Karpas-422 (cell line): ENCODE measurements at regions not wholly inside any gene's neighbourhood (a gene's known extent, or its start where the extent isn't known, plus 50 kb on each side); places are given as distances from the start of the nearest gene placed in this dataset.

Source experiments
- DNase-seq: peaks from one replicate; pipeline ENCODE4 v3.0.0-alpha.2; 2015
- H2AFZ ChIP-seq: fragments of 200-600 bp; sonication (generic); 2 replicates; pipeline ENCODE4 v1.6.1; 2014; ENCODE audit warnings: antibody characterized with exemption, low read length, mixed read lengths
- H3K27ac ChIP-seq: fragments of 200-600 bp; sonication (generic); 2 replicates; pipeline ENCODE4 v1.5.1; 2014; ENCODE audit warnings: mild to moderate bottlenecking, low read length, moderate library complexity
- H3K27me3 ChIP-seq: fragments of 200-600 bp; sonication (generic); 2 replicates; pipeline ENCODE4 v1.6.1; 2014; ENCODE audit warnings: low read length, mixed read lengths
- H3K36me3 ChIP-seq: fragments of 200-600 bp; sonication (generic); 2 replicates; pipeline ENCODE4 v1.6.1; 2014; ENCODE audit warnings: low read length, mixed read lengths; ENCODE audit not compliant: insufficient read depth
- H3K4me1 ChIP-seq: fragments of 200-600 bp; sonication (generic); 2 replicates; pipeline ENCODE4 v1.6.1; 2014; ENCODE audit warnings: mild to moderate bottlenecking, low read length, mixed read lengths
- H3K4me2 ChIP-seq: fragments of 200-600 bp; sonication (generic); 2 replicates; pipeline ENCODE4 v1.6.1; 2014; ENCODE audit warnings: low read length, low read depth, mild to moderate bottlenecking; ENCODE audit not compliant: poor library complexity, severe bottlenecking
- H3K4me3 ChIP-seq: fragments of 200-600 bp; sonication (generic); 2 replicates; pipeline ENCODE4 v1.5.1; 2014; ENCODE audit warnings: mild to moderate bottlenecking, antibody characterized with exemption, low read length, mixed read lengths
- H3K79me2 ChIP-seq: fragments of 200-600 bp; sonication (generic); 2 replicates; pipeline ENCODE4 v1.6.1; 2014; ENCODE audit warnings: mild to moderate bottlenecking, low read length, mixed read lengths
- H3K9ac ChIP-seq: fragments of 200-600 bp; sonication (generic); 2 replicates; pipeline ENCODE4 v1.6.0; 2014; ENCODE audit warnings: low read length
- H3K9me2 ChIP-seq: fragments of 200-600 bp; sonication (generic), shearing (Covaris generic); replicated peaks from 2 replicates; pipeline ENCODE4 v1.6.0; 2014; ENCODE audit warnings: mild to moderate bottlenecking, low read length, moderate library complexity; ENCODE audit not compliant: insufficient read depth
- H3K9me3 ChIP-seq: fragments of 300-700, 200-600 bp; sonication (generic); 2 replicates; pipeline ENCODE4 v1.6.1; 2014; ENCODE audit warnings: low read length, mixed read lengths
- H4K20me1 ChIP-seq: fragments of 200-600 bp; sonication (generic); 2 replicates; pipeline ENCODE4 v1.6.1; 2014; ENCODE audit warnings: mild to moderate bottlenecking, antibody characterized with exemption, low read length, low read depth; ENCODE audit not compliant: insufficient read depth

GRCh38 chr15:26166429-26166828, 303.3 kb upstream of the ATP10A start:
- H3K4me2 ChIP-seq, result no peak overlapping the region
- no peaks in the 10 kb centered on the region for H3K79me2 ChIP-seq
- no peaks in the 10 kb centered on the region for H4K20me1 ChIP-seq
- no peaks in the 10 kb centered on the region for H3K27me3 ChIP-seq
- H3K9me3 ChIP-seq, result peaks cover 38% of the 10 kb centered on the region
- no peaks in the 10 kb centered on the region for H3K4me1 ChIP-seq
- H2AFZ ChIP-seq, result no peak overlapping the region
- H3K9ac ChIP-seq, result no peak overlapping the region
- no peaks in the 10 kb centered on the region for H3K36me3 ChIP-seq
- H3K4me3 ChIP-seq, result no peak overlapping the region
- no peak overlapping the region for H3K27ac ChIP-seq
- H3K9me2 ChIP-seq, result no peaks in the 10 kb centered on the region
- DNase-seq, result no peak

- no peak overlapping the region for H3K27ac ChIP-seq
- no peak overlapping the region for H2AFZ ChIP-seq
- no peak overlapping the region for H3K4me3 ChIP-seq
- H3K9me3 ChIP-seq, result peaks cover 37% of the 10 kb centered on the region
- no peaks in the 10 kb centered on the region for H3K9me2 ChIP-seq
- no peaks in the 10 kb centered on the region for H4K20me1 ChIP-seq
- no peaks in the 10 kb centered on the region for H3K27me3 ChIP-seq
- H3K4me2 ChIP-seq, result no peak overlapping the region
- H3K79me2 ChIP-seq, result no peaks in the 10 kb centered on the region
- no peak overlapping the region for H3K9ac ChIP-seq
- no peaks in the 10 kb centered on the region for H3K36me3 ChIP-seq
- no peaks in the 10 kb centered on the region for H3K4me1 ChIP-seq
- no peak for DNase-seq
Observed at GRCh38 chr15:26165546-26165945, 302.4 kb upstream of the ATP10A start.

GRCh38 chr15:26160343-26160742, 297.2 kb upstream of the ATP10A start:
- Histone ChIP-seq H3K27ac (no peak overlapping the region), H4K20me1 (no peaks in the 10 kb centered on the region), H3K36me3 (no peaks in the 10 kb centered on the region), H3K4me1 (no peaks in the 10 kb centered on the region), H3K4me2 (no peak overlapping the region), H3K9me2 (no peaks in the 10 kb centered on the region), H3K9ac (no peak overlapping the region), H3K79me2 (no peaks in the 10 kb centered on the region), H3K27me3 (no peaks in the 10 kb centered on the region), H2AFZ (no peak overlapping the region), H3K9me3 (peaks cover 47% of the 10 kb centered on the region), H3K4me3 (no peak overlapping the region)
- no peak for DNase-seq

GRCh38 chr15:26158176-26158575, 295.0 kb upstream of the ATP10A start:
- Histone ChIP-seq H3K9me3 (peaks cover 47% of the 10 kb centered on the region), H3K4me2 (no peak overlapping the region), H3K4me1 (no peaks in the 10 kb centered on the region), H3K4me3 (no peak overlapping the region), H3K9ac (no peak overlapping the region), H2AFZ (no peak overlapping the region), H3K9me2 (no peaks in the 10 kb centered on the region), H3K36me3 (no peaks in the 10 kb centered on the region), H3K27me3 (no peaks in the 10 kb centered on the region), H4K20me1 (no peaks in the 10 kb centered on the region), H3K27ac (no peak overlapping the region), H3K79me2 (no peaks in the 10 kb centered on the region)
- no peak for DNase-seq

- H3K4me2 ChIP-seq, result no peak overlapping the region
- no peak overlapping the region for H3K4me3 ChIP-seq
- H3K9me2 ChIP-seq, result no peaks in the 10 kb centered on the region
- H3K4me1 ChIP-seq, result no peaks in the 10 kb centered on the region
- H3K79me2 ChIP-seq, result no peaks in the 10 kb centered on the region
- H4K20me1 ChIP-seq, result no peaks in the 10 kb centered on the region
- no peak overlapping the region for H3K27ac ChIP-seq
- no peaks in the 10 kb centered on the region for H3K36me3 ChIP-seq
- H3K9me3 ChIP-seq, result peaks cover 40% of the 10 kb centered on the region
- no peak for DNase-seq
- H3K27me3 ChIP-seq, result no peaks in the 10 kb centered on the region
- H3K9ac ChIP-seq, result no peak overlapping the region
- H2AFZ ChIP-seq, result no peak overlapping the region
Observed at GRCh38 chr15:26157081-26157480, 294.0 kb upstream of the ATP10A start.

- no peaks in the 10 kb centered on the region for H3K4me1 ChIP-seq
- H3K36me3 ChIP-seq, result no peaks in the 10 kb centered on the region
- no peaks in the 10 kb centered on the region for H4K20me1 ChIP-seq
- no peak overlapping the region for H3K27ac ChIP-seq
- no peaks in the 10 kb centered on the region for H3K27me3 ChIP-seq
- peaks cover 30% of the 10 kb centered on the region for H3K9me3 ChIP-seq
- no peak overlapping the region for H3K4me2 ChIP-seq
- no peak for DNase-seq
- no peak overlapping the region for H3K4me3 ChIP-seq
- H3K79me2 ChIP-seq, result no peaks in the 10 kb centered on the region
- H3K9ac ChIP-seq, result no peak overlapping the region
- no peaks in the 10 kb centered on the region for H3K9me2 ChIP-seq
- no peak overlapping the region for H2AFZ ChIP-seq
Observed at GRCh38 chr15:26156051-26156450, 292.9 kb upstream of the ATP10A start.

- Histone ChIP-seq H3K4me1 (no peaks in the 10 kb centered on the region), H3K79me2 (no peaks in the 10 kb centered on the region), H3K9me3 (peaks cover 37% of the 10 kb centered on the region), H3K36me3 (no peaks in the 10 kb centered on the region), H2AFZ (no peak overlapping the region), H3K9me2 (no peaks in the 10 kb centered on the region), H3K27me3 (no peaks in the 10 kb centered on the region), H4K20me1 (no peaks in the 10 kb centered on the region), H3K4me3 (no peak overlapping the region), H3K9ac (no peak overlapping the region), H3K27ac (no peak overlapping the region), H3K4me2 (no peak overlapping the region)
- DNase-seq, result no peak
Observed at GRCh38 chr15:26148156-26148860, 285.2 kb upstream of the ATP10A start.

GRCh38 chr15:26146202-26146601, 283.1 kb upstream of the ATP10A start:
- no peak overlapping the region for H3K4me2 ChIP-seq
- no peak overlapping the region for H3K27ac ChIP-seq
- H3K4me3 ChIP-seq, result no peak overlapping the region
- H3K9me2 ChIP-seq, result no peaks in the 10 kb centered on the region
- no peaks in the 10 kb centered on the region for H3K79me2 ChIP-seq
- H3K9ac ChIP-seq, result no peak overlapping the region
- peaks cover 42% of the 10 kb centered on the region for H3K9me3 ChIP-seq
- DNase-seq, result no peak
- H4K20me1 ChIP-seq, result no peaks in the 10 kb centered on the region
- H3K4me1 ChIP-seq, result no peaks in the 10 kb centered on the region
- no peak overlapping the region for H2AFZ ChIP-seq
- no peaks in the 10 kb centered on the region for H3K27me3 ChIP-seq
- H3K36me3 ChIP-seq, result no peaks in the 10 kb centered on the region
